Ishikawa (cell line): ENCODE measurements at regions not wholly inside any gene's neighbourhood (a gene's known extent, or its start where the extent isn't known, plus 50 kb on each side); places are given as distances from the start of the nearest gene placed in this dataset.

Experiments
- CEBPB ChIP-seq: IDR thresholded peaks from 2 replicates; pipeline ENCODE4 v1.6.1; 2012
- CREB1 ChIP-seq: IDR thresholded peaks from 2 replicates; pipeline ENCODE4 v1.6.1; 2012; ENCODE audit warnings: low read depth
- EGR1 ChIP-seq: IDR thresholded peaks from 2 replicates; pipeline ENCODE4 v1.6.1; 2012
- EP300 ChIP-seq: IDR thresholded peaks from 2 replicates; pipeline ENCODE4 v1.6.1; 2012; ENCODE audit warnings: borderline replicate concordance
- FOXM1 ChIP-seq: IDR thresholded peaks from 2 replicates; pipeline ENCODE4 v1.6.1; 2012; ENCODE audit warnings: low read depth, borderline replicate concordance
- MAX ChIP-seq: IDR thresholded peaks from 2 replicates; pipeline ENCODE4 v1.6.1; 2012
- NFIC ChIP-seq: IDR thresholded peaks from 2 replicates; pipeline ENCODE4 v1.6.1; 2012
- RAD21 ChIP-seq: IDR thresholded peaks from 2 replicates; pipeline ENCODE4 v1.6.1; 2012; ENCODE audit warnings: low read depth
- REST ChIP-seq: IDR thresholded peaks from 2 replicates; pipeline ENCODE4 v1.6.1; 2012; ENCODE audit warnings: low read depth, mild to moderate bottlenecking
- TAF1 ChIP-seq: IDR thresholded peaks from 2 replicates; pipeline ENCODE4 v1.6.1; 2012; ENCODE audit warnings: low read depth, mild to moderate bottlenecking
- TCF12 ChIP-seq: IDR thresholded peaks from 2 replicates; pipeline ENCODE4 v1.6.1; 2012; ENCODE audit warnings: low read depth
- TEAD4 ChIP-seq: IDR thresholded peaks from 2 replicates; pipeline ENCODE4 v1.6.1; 2012
- USF1 ChIP-seq: IDR thresholded peaks from 2 replicates; pipeline ENCODE4 v1.6.1; 2012
- YY1 ChIP-seq: IDR thresholded peaks from 2 replicates; pipeline ENCODE4 v1.6.1; 2012; ENCODE audit warnings: low read depth
- ZBTB7A ChIP-seq: IDR thresholded peaks from 2 replicates; pipeline ENCODE4 v1.6.1; 2012; ENCODE audit warnings: low read depth

- TF ChIP-seq EGR1 (no peak), USF1 (no peak), CEBPB (no peak), MAX (no peak), TEAD4 (no peak), ZBTB7A (no peak), REST (no peak), EP300 (no peak), NFIC (no peak), CREB1 (no peak), RAD21 (no peak), FOXM1 (no peak), YY1 (no peak), TAF1 (no peak), TCF12 (no peak)
These were observed 354.2 kb downstream of the ZEB2 start for GRCh38 chr2:144165599-144166250.

GRCh38 chr2:144163592-144163991, 356.3 kb downstream of the ZEB2 start:
- no peak for TF ChIP-seq REST
- no peak for TF ChIP-seq TCF12
- no peak for TF ChIP-seq RAD21
- TF ChIP-seq TEAD4: no peak
- no peak for TF ChIP-seq EGR1
- no peak for TF ChIP-seq CREB1
- no peak for TF ChIP-seq CEBPB
- TF ChIP-seq FOXM1: no peak
- TF ChIP-seq EP300: no peak
- no peak for TF ChIP-seq NFIC
- TF ChIP-seq TAF1: no peak
- TF ChIP-seq USF1: no peak
- TF ChIP-seq ZBTB7A: no peak

- peak; percentile 81 for TF ChIP-seq RAD21
- TF ChIP-seq TEAD4: no peak
These were observed 357.3 kb downstream of the ZEB2 start for GRCh38 chr2:144162652-144163051.

GRCh38 chr2:144161061-144161460, 358.9 kb downstream of the ZEB2 start:
- TF ChIP-seq TAF1 (no peak), REST (no peak), CREB1 (no peak), YY1 (no peak), TEAD4 (no peak), EGR1 (no peak), ZBTB7A (no peak), CEBPB (no peak), RAD21 (no peak), NFIC (no peak), USF1 (no peak)
